Astrocyte (in vitro differentiated cells and primary cell): ENCODE measurements at regions not wholly inside any gene's neighbourhood (a gene's known extent, or its start where the extent isn't known, plus 50 kb on each side); places are given as distances from the start of the nearest gene placed in this dataset.
"Not testable (repeated sequence)": the region's sequence is repeated elsewhere in the genome, so short reads cannot be mapped to it uniquely, and the experiment has no call there.

ENCODE experiments used
- DNase-seq: peaks from one replicate; pipeline ENCODE4 v3.0.0-alpha.2; 2010; ENCODE audit warnings: low read depth
- FAIRE-seq: peaks from 2 replicates; lab custom pipeline; 2011; peaks lifted over from hg19 to GRCh38; lab: Jason Lieb, UNC
- H2AFZ ChIP-seq: 2 replicates; pipeline ENCODE4 v1.6.0; 2012; ENCODE audit warnings: low read depth, low read length, inconsistent platforms
- H3K27ac ChIP-seq: 2 replicates; pipeline ENCODE4 v1.5.1; 2011; ENCODE audit warnings: low read depth, low read length, inconsistent platforms
- H3K27me3 ChIP-seq: 2 replicates; pipeline ENCODE4 v1.6.0; 2011; ENCODE audit warnings: low read length, inconsistent platforms; ENCODE audit not compliant: insufficient read depth
- H3K36me3 ChIP-seq: 2 replicates; pipeline ENCODE4 v1.5.1; 2011; ENCODE audit warnings: low read length, inconsistent platforms; ENCODE audit not compliant: insufficient read depth
- H3K4me1 ChIP-seq: 2 replicates; pipeline ENCODE4 v1.5.1; 2011; ENCODE audit warnings: low read length, inconsistent platforms; ENCODE audit not compliant: insufficient read depth
- H3K4me2 ChIP-seq: 2 replicates; pipeline ENCODE4 v1.6.0; 2012; ENCODE audit warnings: low read length, inconsistent platforms
- H3K4me3 ChIP-seq: 2 replicates; pipeline ENCODE4 v1.5.1; 2011; ENCODE audit warnings: low read depth, mild to moderate bottlenecking, low read length, inconsistent platforms; ENCODE audit not compliant: insufficient read depth
- H3K79me2 ChIP-seq: 2 replicates; pipeline ENCODE4 v1.6.0; 2012; ENCODE audit warnings: mild to moderate bottlenecking, low read length, inconsistent platforms; ENCODE audit not compliant: insufficient read depth
- H3K9ac ChIP-seq: 2 replicates; pipeline ENCODE4 v1.6.0; 2012; ENCODE audit warnings: mild to moderate bottlenecking, low read length, inconsistent platforms
- H3K9me3 ChIP-seq: 2 replicates; pipeline ENCODE4 v1.5.1; 2012; ENCODE audit warnings: low read depth, mild to moderate bottlenecking, low read length, inconsistent platforms; ENCODE audit not compliant: insufficient read depth
- H4K20me1 ChIP-seq: 2 replicates; pipeline ENCODE4 v1.6.0; 2012; ENCODE audit warnings: low read length, inconsistent platforms; ENCODE audit not compliant: insufficient read depth
- H3K27ac Mint-ChIP-seq: one replicate; pipeline ENCODE4 v1.8.0; 2021; ENCODE audit warnings: mild to moderate bottlenecking, mixed read lengths; ENCODE audit not compliant: unreplicated experiment
- H3K27me3 Mint-ChIP-seq: one replicate; pipeline ENCODE4 v1.8.0; 2021; ENCODE audit warnings: low read depth, mixed read lengths; ENCODE audit not compliant: unreplicated experiment
- H3K36me3 Mint-ChIP-seq: one replicate; pipeline ENCODE4 v1.8.0; 2021; ENCODE audit warnings: low read depth, mixed read lengths; ENCODE audit not compliant: unreplicated experiment
- H3K4me1 Mint-ChIP-seq: one replicate; pipeline ENCODE4 v1.8.0; 2021; ENCODE audit warnings: low read depth, mixed read lengths; ENCODE audit not compliant: unreplicated experiment
- H3K4me3 Mint-ChIP-seq: one replicate; pipeline ENCODE4 v1.8.0; 2021; ENCODE audit warnings: mild to moderate bottlenecking, moderate library complexity, mixed read lengths; ENCODE audit not compliant: unreplicated experiment
- H3K9me3 Mint-ChIP-seq: one replicate; pipeline ENCODE4 v1.8.0; 2021; ENCODE audit warnings: mild to moderate bottlenecking, mixed read lengths; ENCODE audit not compliant: unreplicated experiment
- EZH2 ChIP-seq: IDR thresholded peaks from 2 replicates; pipeline ENCODE4 v1.6.1; 2012; ENCODE audit warnings: mild to moderate bottlenecking, low read length, inconsistent platforms; ENCODE audit not compliant: insufficient read depth
- TF ChIP-seq, protein P1 (sequence below): IDR thresholded peaks from 2 replicates; pipeline ENCODE4 v1.5.1; 2011; ENCODE audit warnings: low read depth, mild to moderate bottlenecking, inconsistent platforms, low read length, moderate library complexity; ENCODE audit not compliant: insufficient read depth

DNA sequence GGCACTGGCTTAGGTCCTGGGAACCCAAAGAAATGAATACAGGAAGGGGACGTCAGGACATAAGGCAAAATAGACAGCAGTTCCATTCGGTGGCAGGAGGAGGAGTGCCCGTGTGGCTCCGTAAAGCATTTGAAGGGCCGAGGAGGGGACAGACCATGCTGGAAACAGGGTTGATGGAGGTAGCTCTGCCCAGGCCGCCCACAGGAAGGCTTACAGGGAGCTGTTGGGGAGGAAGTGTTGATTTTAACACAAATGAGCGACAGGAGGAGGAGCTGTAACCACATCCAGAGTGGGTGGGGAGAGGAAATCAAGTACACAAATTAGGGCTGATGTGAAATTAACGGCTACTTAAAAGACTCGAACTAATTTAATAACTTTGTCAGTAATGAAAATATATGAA, 54.6 kb downstream of the RBFOX3 start:
- Mint-ChIP-seq H3K36me3 (peaks cover 2% of the 10 kb centered on the region), H3K27ac (no peak overlapping the region), H3K4me3 (no peak overlapping the region), H3K4me1 (no peaks in the 10 kb centered on the region), H3K27me3 (peaks cover 20% of the 10 kb centered on the region), H3K9me3 (peaks cover 3% of the 10 kb centered on the region)
- H3K36me3 ChIP-seq, result no peaks in the 10 kb centered on the region
- FAIRE-seq, result no peak
- no peaks in the 10 kb centered on the region for H4K20me1 ChIP-seq
- no peak overlapping the region for H3K9ac ChIP-seq
- H3K27ac ChIP-seq, result no peak overlapping the region
- TF ChIP-seq, protein P1, sequence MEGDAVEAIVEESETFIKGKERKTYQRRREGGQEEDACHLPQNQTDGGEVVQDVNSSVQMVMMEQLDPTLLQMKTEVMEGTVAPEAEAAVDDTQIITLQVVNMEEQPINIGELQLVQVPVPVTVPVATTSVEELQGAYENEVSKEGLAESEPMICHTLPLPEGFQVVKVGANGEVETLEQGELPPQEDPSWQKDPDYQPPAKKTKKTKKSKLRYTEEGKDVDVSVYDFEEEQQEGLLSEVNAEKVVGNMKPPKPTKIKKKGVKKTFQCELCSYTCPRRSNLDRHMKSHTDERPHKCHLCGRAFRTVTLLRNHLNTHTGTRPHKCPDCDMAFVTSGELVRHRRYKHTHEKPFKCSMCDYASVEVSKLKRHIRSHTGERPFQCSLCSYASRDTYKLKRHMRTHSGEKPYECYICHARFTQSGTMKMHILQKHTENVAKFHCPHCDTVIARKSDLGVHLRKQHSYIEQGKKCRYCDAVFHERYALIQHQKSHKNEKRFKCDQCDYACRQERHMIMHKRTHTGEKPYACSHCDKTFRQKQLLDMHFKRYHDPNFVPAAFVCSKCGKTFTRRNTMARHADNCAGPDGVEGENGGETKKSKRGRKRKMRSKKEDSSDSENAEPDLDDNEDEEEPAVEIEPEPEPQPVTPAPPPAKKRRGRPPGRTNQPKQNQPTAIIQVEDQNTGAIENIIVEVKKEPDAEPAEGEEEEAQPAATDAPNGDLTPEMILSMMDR, result no peak
- no peak for TF ChIP-seq EZH2
- DNase-seq, result no peak
- no peaks in the 10 kb centered on the region for H3K27me3 ChIP-seq
- peaks cover 8% of the 10 kb centered on the region for H3K9me3 ChIP-seq
- no peak overlapping the region for H3K4me2 ChIP-seq
- H3K4me3 ChIP-seq, result no peak overlapping the region
- H3K79me2 ChIP-seq, result no peaks in the 10 kb centered on the region
- no peak overlapping the region for H2AFZ ChIP-seq
- no peaks in the 10 kb centered on the region for H3K4me1 ChIP-seq

DNA sequence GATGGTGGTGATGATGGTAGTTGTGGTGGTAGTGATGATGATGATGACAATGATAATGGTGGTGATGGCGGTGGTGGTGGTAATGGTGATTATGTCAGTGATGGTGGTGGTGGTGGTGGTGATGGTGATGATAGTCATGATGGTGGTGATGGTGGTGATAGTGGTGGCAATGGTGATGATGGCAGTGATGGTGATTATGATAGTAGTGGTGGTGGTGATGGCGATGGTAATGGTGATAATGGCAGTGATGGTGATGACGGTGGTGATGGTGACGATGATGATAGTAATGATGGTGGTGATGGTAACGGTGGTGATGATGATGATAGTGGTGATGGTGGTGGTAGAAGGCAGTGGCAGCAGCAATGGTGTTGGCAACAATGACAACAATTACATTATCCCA, 55.3 kb downstream of the RBFOX3 start:
- H3K27me3 Mint-ChIP-seq, result peaks cover 13% of the 10 kb centered on the region
- no peak overlapping the region for H3K4me2 ChIP-seq
- peaks cover 3% of the 10 kb centered on the region for H3K9me3 Mint-ChIP-seq
- H3K4me3 Mint-ChIP-seq, result no peak overlapping the region
- H3K9me3 ChIP-seq, result peaks cover 8% of the 10 kb centered on the region
- H3K4me1 Mint-ChIP-seq, result no peaks in the 10 kb centered on the region
- no peaks in the 10 kb centered on the region for H3K4me1 ChIP-seq
- H4K20me1 ChIP-seq, result no peaks in the 10 kb centered on the region
- H3K36me3 ChIP-seq, result no peaks in the 10 kb centered on the region
- no peak for FAIRE-seq
- no peak overlapping the region for H3K4me3 ChIP-seq
- H3K79me2 ChIP-seq, result no peaks in the 10 kb centered on the region
- no peak overlapping the region for H3K27ac Mint-ChIP-seq
- H2AFZ ChIP-seq, result no peak overlapping the region
- DNase-seq, result no peak
- no peaks in the 10 kb centered on the region for H3K27me3 ChIP-seq
- no peak overlapping the region for H3K9ac ChIP-seq
- H3K36me3 Mint-ChIP-seq, result peaks cover 2% of the 10 kb centered on the region
- no peak overlapping the region for H3K27ac ChIP-seq
- TF ChIP-seq EZH2, result no peak
- TF ChIP-seq, protein P1, result no peak

DNA sequence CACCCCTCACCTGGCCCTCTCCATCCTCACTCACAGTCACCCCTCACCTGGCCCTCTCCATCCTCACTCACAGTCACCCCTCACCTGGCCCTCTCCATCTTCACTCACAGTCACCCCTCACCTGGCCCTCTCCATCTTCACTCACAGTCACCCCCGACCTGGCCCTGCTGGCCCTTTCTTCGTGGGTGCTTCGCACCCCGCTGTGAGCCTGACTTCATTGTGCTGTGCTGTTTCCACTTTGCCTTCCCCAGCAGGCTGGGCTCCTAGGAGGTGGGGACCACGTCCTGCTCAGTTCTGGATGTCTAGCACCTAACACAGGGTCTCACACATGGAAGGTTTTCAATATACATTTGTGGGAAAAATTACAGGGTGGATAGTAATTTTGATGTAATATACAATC, 56.5 kb downstream of the RBFOX3 start:
- not testable (repeated sequence) for H3K4me2 ChIP-seq, H3K79me2 ChIP-seq, H3K4me1 ChIP-seq, H3K27me3 ChIP-seq, H3K9me3 Mint-ChIP-seq, H3K36me3 Mint-ChIP-seq, H3K27ac ChIP-seq, H3K4me3 ChIP-seq, H3K27ac Mint-ChIP-seq, DNase-seq, H2AFZ ChIP-seq, H3K36me3 ChIP-seq, H3K4me1 Mint-ChIP-seq, H3K4me3 Mint-ChIP-seq, H3K9me3 ChIP-seq, H4K20me1 ChIP-seq, H3K9ac ChIP-seq, FAIRE-seq
- peaks cover 12% of the 10 kb centered on the region for H3K27me3 Mint-ChIP-seq
